Nephron (organoid): ENCODE measurements at regions not wholly inside any gene's neighbourhood (a gene's known extent, or its start where the extent isn't known, plus 50 kb on each side); places are given as distances from the start of the nearest gene placed in this dataset.
A peak's percentile ranks its signal among the peaks of the same experiment; 100 is the strongest.

Source experiments
- H3K27ac Mint-ChIP-seq, 3 experiments: 2 replicates each; pipeline ENCODE4 v1.8.0; 2020; ENCODE audit warnings: mixed read lengths in 3 of 3, mild to moderate bottlenecking in 2 of 3, moderate library complexity in 1 of 3
- H3K27me3 Mint-ChIP-seq: 2 replicates; pipeline ENCODE4 v1.8.0; 2021; ENCODE audit warnings: low read depth, mild to moderate bottlenecking, moderate library complexity, mixed read lengths
- H3K36me3 Mint-ChIP-seq: 2 replicates; pipeline ENCODE4 v1.8.0; 2020; ENCODE audit warnings: low read depth, mixed read lengths
- H3K4me1 Mint-ChIP-seq: 2 replicates; pipeline ENCODE4 v1.8.0; 2020; ENCODE audit warnings: mixed read lengths
- H3K4me3 Mint-ChIP-seq, 3 experiments: 2 replicates each; pipeline ENCODE4 v1.8.0; 2020; ENCODE audit warnings: mild to moderate bottlenecking in 3 of 3, mixed read lengths in 3 of 3, moderate library complexity in 2 of 3
- H3K9me3 Mint-ChIP-seq: 2 replicates; pipeline ENCODE4 v1.8.0; 2020; ENCODE audit warnings: mixed read lengths
- TF ChIP-seq, protein P1 (sequence below), 3 experiments: fragments of 200-600 bp; sonication (generic); IDR thresholded peaks; one replicate each; pipeline ENCODE4 v1.5.0; 2021; ENCODE audit warnings: antibody characterized with exemption in 3 of 3; ENCODE audit not compliant: unreplicated experiment in 3 of 3

DNA sequence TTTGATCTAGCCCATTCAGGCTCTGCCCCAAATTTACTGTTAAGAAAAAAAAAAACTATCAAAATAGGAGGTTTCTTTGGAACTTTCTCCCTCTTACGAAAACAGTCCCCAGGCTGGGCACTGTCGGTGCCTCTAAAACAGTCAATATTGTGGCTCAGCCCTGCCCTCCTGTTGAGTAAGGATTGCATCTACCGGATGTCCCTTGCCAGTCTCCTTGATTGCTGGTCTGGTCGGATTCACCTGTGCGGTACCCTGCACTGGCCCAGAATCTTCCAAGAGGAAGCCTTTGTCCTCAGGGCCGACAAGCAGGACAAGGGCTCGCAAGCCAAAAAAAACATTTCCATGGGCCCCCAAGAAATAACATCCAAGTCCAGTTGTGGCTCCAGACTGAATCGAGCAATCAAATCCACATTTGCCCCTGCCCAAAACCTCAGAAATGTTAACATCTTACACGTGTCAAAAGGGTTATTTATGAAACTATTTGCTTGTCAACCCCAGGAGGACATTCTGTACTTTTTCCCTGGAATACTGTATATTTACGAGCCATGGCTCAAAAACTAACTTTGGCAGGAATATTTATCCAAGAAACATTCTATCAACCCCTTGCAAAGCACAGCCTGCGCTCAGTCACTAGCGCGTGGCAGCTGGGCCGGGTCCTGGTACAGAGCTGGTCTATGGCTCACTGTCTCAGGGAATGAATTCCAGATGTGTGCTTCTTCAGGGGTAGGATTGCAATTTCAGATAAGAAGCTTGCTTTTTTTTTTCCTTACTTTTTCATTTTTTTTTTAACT lies 129.2 kb upstream of the ADRA1B start:
- Mint-ChIP-seq H3K27me3 (no peaks in the 10 kb centered on the region), H3K36me3 (no peaks in the 10 kb centered on the region), H3K9me3 (no peaks in the 10 kb centered on the region), H3K4me3 (no peak overlapping the region), H3K27ac (peak overlapping the region; percentile 1 to 28 (median 3)), H3K4me1 (peaks cover 23% of the 10 kb centered on the region)
- TF ChIP-seq, protein P1, sequence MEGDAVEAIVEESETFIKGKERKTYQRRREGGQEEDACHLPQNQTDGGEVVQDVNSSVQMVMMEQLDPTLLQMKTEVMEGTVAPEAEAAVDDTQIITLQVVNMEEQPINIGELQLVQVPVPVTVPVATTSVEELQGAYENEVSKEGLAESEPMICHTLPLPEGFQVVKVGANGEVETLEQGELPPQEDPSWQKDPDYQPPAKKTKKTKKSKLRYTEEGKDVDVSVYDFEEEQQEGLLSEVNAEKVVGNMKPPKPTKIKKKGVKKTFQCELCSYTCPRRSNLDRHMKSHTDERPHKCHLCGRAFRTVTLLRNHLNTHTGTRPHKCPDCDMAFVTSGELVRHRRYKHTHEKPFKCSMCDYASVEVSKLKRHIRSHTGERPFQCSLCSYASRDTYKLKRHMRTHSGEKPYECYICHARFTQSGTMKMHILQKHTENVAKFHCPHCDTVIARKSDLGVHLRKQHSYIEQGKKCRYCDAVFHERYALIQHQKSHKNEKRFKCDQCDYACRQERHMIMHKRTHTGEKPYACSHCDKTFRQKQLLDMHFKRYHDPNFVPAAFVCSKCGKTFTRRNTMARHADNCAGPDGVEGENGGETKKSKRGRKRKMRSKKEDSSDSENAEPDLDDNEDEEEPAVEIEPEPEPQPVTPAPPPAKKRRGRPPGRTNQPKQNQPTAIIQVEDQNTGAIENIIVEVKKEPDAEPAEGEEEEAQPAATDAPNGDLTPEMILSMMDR (IDR thresholded peaks at IDR 0.05; ENCODE audit: unreplicated experiment in 3 of 3): no peak

DNA sequence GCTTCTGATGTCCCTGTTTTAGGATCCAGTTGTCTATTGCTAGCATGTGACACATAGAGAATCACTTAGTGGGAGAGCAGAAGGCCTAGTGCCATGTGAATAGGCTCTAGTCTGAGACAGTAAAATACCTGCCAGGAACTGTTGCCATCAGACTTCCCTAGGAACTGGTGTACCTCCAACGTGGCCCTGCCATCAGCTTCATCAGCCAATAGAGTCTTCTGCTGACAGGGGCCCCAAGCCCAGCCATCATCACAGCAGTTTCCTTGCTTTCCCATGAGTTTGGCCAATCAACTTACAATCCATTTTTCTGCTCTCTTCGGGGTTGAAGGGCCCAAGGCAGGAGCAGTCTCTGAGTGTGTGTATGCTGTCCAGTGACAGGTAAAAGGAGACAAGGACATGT lies 128.4 kb upstream of the ADRA1B start:
- Mint-ChIP-seq H3K4me3 (no peak overlapping the region), H3K4me1 (peaks cover 23% of the 10 kb centered on the region), H3K27me3 (no peaks in the 10 kb centered on the region), H3K27ac (peak overlapping the region; percentile 1 to 28 (median 3)), H3K36me3 (no peaks in the 10 kb centered on the region), H3K9me3 (no peaks in the 10 kb centered on the region)
- TF ChIP-seq, protein P1 (IDR thresholded peaks at IDR 0.05; ENCODE audit: unreplicated experiment in 3 of 3): no peak

DNA sequence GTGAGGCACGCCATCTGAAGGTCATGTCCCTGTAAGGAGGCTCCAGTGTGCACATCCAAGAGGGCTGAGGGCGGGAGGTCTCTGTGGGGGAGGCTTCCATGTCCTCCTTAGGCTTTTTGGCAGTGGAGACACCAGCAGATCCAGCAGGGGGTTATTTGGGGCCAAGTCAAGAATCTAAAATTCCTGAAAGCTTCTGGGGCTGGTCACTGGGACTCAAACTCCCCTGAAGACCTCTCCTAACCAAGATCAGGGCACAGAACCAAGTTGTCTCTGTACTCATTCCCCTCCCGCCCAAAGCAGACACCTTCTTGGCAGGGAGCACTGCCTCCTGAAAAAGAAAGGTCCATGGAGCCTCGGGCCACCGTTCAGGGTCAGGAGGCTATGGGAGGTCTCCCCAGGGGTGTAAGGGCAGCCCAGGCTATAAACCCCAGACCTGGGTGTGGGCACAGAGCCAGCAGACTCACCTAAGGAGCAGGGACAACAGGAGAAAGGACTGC lies 127.4 kb upstream of the ADRA1B start:
- no peak overlapping the region for H3K27ac Mint-ChIP-seq
- no peaks in the 10 kb centered on the region for H3K36me3 Mint-ChIP-seq
- no peaks in the 10 kb centered on the region for H3K27me3 Mint-ChIP-seq
- H3K4me3 Mint-ChIP-seq: no peak overlapping the region
- no peaks in the 10 kb centered on the region for H3K9me3 Mint-ChIP-seq
- TF ChIP-seq, protein P1 (IDR thresholded peaks at IDR 0.05; ENCODE audit: unreplicated experiment in 3 of 3): no peak
- peaks cover 23% of the 10 kb centered on the region for H3K4me1 Mint-ChIP-seq

DNA sequence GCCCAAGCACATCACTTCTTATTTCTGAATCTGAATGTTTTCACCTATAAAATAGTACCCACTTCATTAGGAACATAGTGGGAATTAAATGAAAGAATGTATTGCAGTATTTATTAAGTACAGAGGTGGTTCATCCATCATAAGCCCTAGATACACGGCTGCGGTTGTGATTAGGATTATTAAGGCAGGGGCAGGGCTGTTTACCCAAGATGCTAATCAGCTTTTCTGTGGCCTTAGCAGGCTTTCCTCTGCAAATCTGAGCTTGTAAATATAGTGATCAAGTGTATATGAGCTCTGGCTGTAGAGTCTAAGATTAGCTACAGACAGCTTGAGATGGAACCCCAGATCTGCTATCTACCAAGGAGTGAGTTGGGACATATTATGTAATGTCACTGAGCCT lies 124.1 kb upstream of the ADRA1B start:
- TF ChIP-seq, protein P1 (IDR thresholded peaks at IDR 0.05; ENCODE audit: unreplicated experiment in 3 of 3): no peak
- peaks cover 16% of the 10 kb centered on the region for H3K4me1 Mint-ChIP-seq
- no peaks in the 10 kb centered on the region for H3K27me3 Mint-ChIP-seq
- no peaks in the 10 kb centered on the region for H3K36me3 Mint-ChIP-seq
- no peak overlapping the region for H3K4me3 Mint-ChIP-seq
- no peaks in the 10 kb centered on the region for H3K9me3 Mint-ChIP-seq
- H3K27ac Mint-ChIP-seq: no peak overlapping the region

DNA sequence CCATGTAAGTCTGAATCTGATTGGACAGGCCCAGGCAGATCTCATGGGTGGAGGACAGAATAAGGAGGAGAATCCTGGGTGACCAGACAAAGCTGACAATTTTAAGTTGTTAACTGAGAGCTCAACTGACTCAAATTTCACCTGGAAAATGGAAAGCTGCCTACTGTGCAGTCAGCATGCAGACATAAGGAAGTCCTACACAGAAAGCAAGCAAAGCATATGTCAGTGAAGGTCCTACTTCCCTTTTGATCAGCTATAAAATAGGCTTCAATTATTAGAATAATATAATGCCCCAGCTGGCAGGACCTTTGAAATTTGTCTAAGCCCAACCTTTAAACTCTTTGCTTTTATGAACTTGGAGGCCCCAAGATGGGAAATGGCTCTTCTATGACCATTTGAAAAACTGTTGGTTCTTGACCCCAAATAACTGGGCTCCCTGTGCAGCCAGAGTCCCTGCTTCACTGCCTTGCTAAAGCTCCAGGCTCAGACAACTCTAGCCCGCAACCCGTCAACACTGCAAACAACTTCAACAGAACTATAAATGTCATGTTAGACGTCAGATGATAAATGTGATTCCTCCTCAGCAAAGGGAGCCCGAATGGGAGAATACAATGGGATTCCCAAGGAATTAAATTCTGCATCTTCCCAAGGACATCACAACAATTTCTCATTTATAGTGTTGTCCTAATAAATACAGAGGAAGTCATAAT lies 118.9 kb upstream of the ADRA1B start:
- Mint-ChIP-seq H3K27ac (peak overlapping the region in 1 of 3 experiments; percentile 6), H3K4me1 (peaks cover 12% of the 10 kb centered on the region), H3K9me3 (no peaks in the 10 kb centered on the region), H3K4me3 (no peak overlapping the region), H3K27me3 (peaks cover 6% of the 10 kb centered on the region), H3K36me3 (no peaks in the 10 kb centered on the region)
- TF ChIP-seq, protein P1 (IDR thresholded peaks at IDR 0.05; ENCODE audit: unreplicated experiment in 3 of 3): no peak
